Neural cell (in vitro differentiated cells): ENCODE measurements at regions not wholly inside any gene's neighbourhood (a gene's known extent, or its start where the extent isn't known, plus 50 kb on each side); places are given as distances from the start of the nearest gene placed in this dataset.

ENCODE experiments used
- H2AFZ ChIP-seq: fragments of 200-600, 300-800 bp; sonication (generic), shearing (Covaris generic); 2 replicates; pipeline ENCODE4 v1.6.0; 2014; ENCODE audit warnings: low read depth, mild to moderate bottlenecking, antibody characterized with exemption, low read length, moderate library complexity
- H3F3A ChIP-seq: fragments of 200-600 bp; shearing (Covaris generic); 2 replicates; pipeline ENCODE4 v1.6.1; 2016; ENCODE audit warnings: mild to moderate bottlenecking, moderate library complexity, mixed read lengths, antibody characterized with exemption, low read length; ENCODE audit not compliant: insufficient read depth, poor library complexity, severe bottlenecking
- H3K27ac ChIP-seq: fragments of 200-600, 300-800 bp; sonication (generic), shearing (Covaris generic); 2 replicates; pipeline ENCODE4 v1.5.1; 2014; ENCODE audit warnings: mild to moderate bottlenecking, low read length, moderate library complexity
- H3K27me3 ChIP-seq: fragments of 300-800, 200-600 bp; sonication (generic), shearing (Covaris generic); 2 replicates; pipeline ENCODE4 v1.6.0; 2014; ENCODE audit warnings: mild to moderate bottlenecking, low read depth, low read length, moderate library complexity; ENCODE audit not compliant: insufficient read depth
- H3K36me3 ChIP-seq: fragments of 300-800, 200-600 bp; sonication (generic), shearing (Covaris generic); 2 replicates; pipeline ENCODE4 v1.5.1; 2014; ENCODE audit warnings: mild to moderate bottlenecking, antibody characterized with exemption, low read length, moderate library complexity; ENCODE audit not compliant: insufficient read depth
- H3K4me2 ChIP-seq: fragments of 300-800, 200-600 bp; sonication (generic), shearing (Covaris generic); 2 replicates; pipeline ENCODE4 v1.6.0; 2014; ENCODE audit warnings: mild to moderate bottlenecking, low read length
- H3K4me3 ChIP-seq: fragments of 300-800, 200-600 bp; sonication (generic), shearing (Covaris generic); 2 replicates; pipeline ENCODE4 v1.5.1; 2014; ENCODE audit warnings: mild to moderate bottlenecking, low read length, moderate library complexity
- H3K79me2 ChIP-seq: fragments of 200-600 bp; shearing (Covaris generic); replicated peaks from 2 replicates; pipeline ENCODE4 v1.6.0; 2014; ENCODE audit warnings: mild to moderate bottlenecking, low read length, moderate library complexity; ENCODE audit not compliant: insufficient read depth
- H3K9ac ChIP-seq: fragments of 300-800, 200-600 bp; sonication (generic), shearing (Covaris generic); 2 replicates; pipeline ENCODE4 v1.6.1; 2016; ENCODE audit warnings: mild to moderate bottlenecking, low read length, mixed read lengths
- H3K9me2 ChIP-seq: fragments of 200-600 bp; shearing (Covaris generic); 2 replicates; pipeline ENCODE4 v1.6.1; 2016; ENCODE audit warnings: mild to moderate bottlenecking, low read length, mixed read lengths; ENCODE audit not compliant: insufficient read depth
- H3K9me3 ChIP-seq: fragments of 200-600, 300-800 bp; sonication (generic), shearing (Covaris generic); 2 replicates; pipeline ENCODE4 v1.6.1; 2016; ENCODE audit warnings: mild to moderate bottlenecking, mixed run types, low read length, moderate library complexity, mixed read lengths
- H4K20me1 ChIP-seq: fragments of 200-600 bp; shearing (Covaris generic); 2 replicates; pipeline ENCODE4 v1.6.1; 2016; ENCODE audit warnings: mild to moderate bottlenecking, mixed run types; ENCODE audit not compliant: insufficient read depth
- EP300 ChIP-seq: fragments of 450-650 bp; conservative IDR thresholded peaks from 2 replicates; pipeline ENCODE4 v1.6.1; 2014; ENCODE audit warnings: antibody characterized with exemption, mild to moderate bottlenecking, moderate library complexity; ENCODE audit not compliant: poor library complexity, severe bottlenecking
- EZH2 ChIP-seq: fragments of 200-600, 300-800 bp; shearing (Covaris generic), sonication (generic); IDR thresholded peaks from 2 replicates; pipeline ENCODE4 v1.6.1; 2014; ENCODE audit warnings: antibody characterized with exemption, low read length, borderline replicate concordance, mild to moderate bottlenecking; ENCODE audit not compliant: insufficient read depth, poor library complexity, severe bottlenecking
- MXI1 ChIP-seq: fragments of 450-650 bp; conservative IDR thresholded peaks from 2 replicates; pipeline ENCODE4 v1.6.1; 2014; ENCODE audit warnings: antibody characterized with exemption, mild to moderate bottlenecking; ENCODE audit not compliant: poor library complexity, severe bottlenecking
- POLR2AphosphoS5 ChIP-seq: IDR thresholded peaks from 2 replicates; pipeline ENCODE4 v1.6.1; 2012
- RAD21 ChIP-seq: fragments of 450-650 bp; conservative IDR thresholded peaks from 2 replicates; pipeline ENCODE4 v1.6.1; 2014; ENCODE audit warnings: antibody characterized with exemption, mild to moderate bottlenecking, moderate library complexity
- REST ChIP-seq: IDR thresholded peaks from 2 replicates; pipeline ENCODE4 v1.6.1; 2012; ENCODE audit warnings: borderline replicate concordance
- SMC3 ChIP-seq: fragments of 450-650 bp; conservative IDR thresholded peaks from 2 replicates; pipeline ENCODE4 v1.6.1; 2014; ENCODE audit warnings: antibody characterized with exemption, mild to moderate bottlenecking, moderate library complexity; ENCODE audit not compliant: poor library complexity
- TAF1 ChIP-seq: IDR thresholded peaks from 2 replicates; pipeline ENCODE4 v1.6.1; 2012; ENCODE audit warnings: low read depth
- TF ChIP-seq, protein P1 (sequence below): fragments of 450-650 bp; IDR thresholded peaks from 2 replicates; pipeline ENCODE4 v1.5.1; 2014; ENCODE audit warnings: antibody characterized with exemption, mild to moderate bottlenecking, moderate library complexity; ENCODE audit not compliant: poor library complexity, severe bottlenecking

- no peaks in the 10 kb centered on the region for H3K9me2 ChIP-seq
- no peak overlapping the region for H2AFZ ChIP-seq
- no peak overlapping the region for H3K27ac ChIP-seq
- H3K9ac ChIP-seq: no peak overlapping the region
- H3K79me2 ChIP-seq: no peaks in the 10 kb centered on the region
- H3K4me3 ChIP-seq: no peak overlapping the region
- no peaks in the 10 kb centered on the region for H4K20me1 ChIP-seq
- H3K27me3 ChIP-seq: no peaks in the 10 kb centered on the region
- TF ChIP-seq SMC3: no peak
- TF ChIP-seq, protein P1, sequence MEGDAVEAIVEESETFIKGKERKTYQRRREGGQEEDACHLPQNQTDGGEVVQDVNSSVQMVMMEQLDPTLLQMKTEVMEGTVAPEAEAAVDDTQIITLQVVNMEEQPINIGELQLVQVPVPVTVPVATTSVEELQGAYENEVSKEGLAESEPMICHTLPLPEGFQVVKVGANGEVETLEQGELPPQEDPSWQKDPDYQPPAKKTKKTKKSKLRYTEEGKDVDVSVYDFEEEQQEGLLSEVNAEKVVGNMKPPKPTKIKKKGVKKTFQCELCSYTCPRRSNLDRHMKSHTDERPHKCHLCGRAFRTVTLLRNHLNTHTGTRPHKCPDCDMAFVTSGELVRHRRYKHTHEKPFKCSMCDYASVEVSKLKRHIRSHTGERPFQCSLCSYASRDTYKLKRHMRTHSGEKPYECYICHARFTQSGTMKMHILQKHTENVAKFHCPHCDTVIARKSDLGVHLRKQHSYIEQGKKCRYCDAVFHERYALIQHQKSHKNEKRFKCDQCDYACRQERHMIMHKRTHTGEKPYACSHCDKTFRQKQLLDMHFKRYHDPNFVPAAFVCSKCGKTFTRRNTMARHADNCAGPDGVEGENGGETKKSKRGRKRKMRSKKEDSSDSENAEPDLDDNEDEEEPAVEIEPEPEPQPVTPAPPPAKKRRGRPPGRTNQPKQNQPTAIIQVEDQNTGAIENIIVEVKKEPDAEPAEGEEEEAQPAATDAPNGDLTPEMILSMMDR: no peak
- no peak for TF ChIP-seq REST
- no peak for TF ChIP-seq TAF1
- TF ChIP-seq POLR2AphosphoS5: no peak
- TF ChIP-seq EZH2: no peak
- TF ChIP-seq EP300: no peak
- no peak for TF ChIP-seq MXI1
- no peak for TF ChIP-seq RAD21
- no peaks in the 10 kb centered on the region for H3F3A ChIP-seq
- no peak overlapping the region for H3K4me2 ChIP-seq
- H3K9me3 ChIP-seq: no peaks in the 10 kb centered on the region
- no peaks in the 10 kb centered on the region for H3K36me3 ChIP-seq
Observed at GRCh38 chr16:19365486-19365885, 52.2 kb upstream of the TMC5 start.

GRCh38 chr16:19366391-19366790 lies 51.3 kb upstream of the TMC5 start:
- H3K9ac ChIP-seq: no peak overlapping the region

More at GRCh38 chr16:19366391-19366790, 51.3 kb upstream of the TMC5 start:
- Histone ChIP-seq H2AFZ (no peak overlapping the region), H3K4me2 (no peak overlapping the region), H3K9me3 (no peaks in the 10 kb centered on the region), H3K4me3 (no peak overlapping the region), H3K27me3 (no peaks in the 10 kb centered on the region), H3K9me2 (no peaks in the 10 kb centered on the region), H3K79me2 (no peaks in the 10 kb centered on the region), H3K36me3 (no peaks in the 10 kb centered on the region), H3K27ac (no peak overlapping the region), H3F3A (no peaks in the 10 kb centered on the region), H4K20me1 (no peaks in the 10 kb centered on the region)
- TF ChIP-seq TAF1 (no peak), EP300 (peak; percentile 11)
- TF ChIP-seq, protein P1: no peak
